Smooth muscle cell (in vitro differentiated cells): ENCODE measurements at regions not wholly inside any gene's neighbourhood (a gene's known extent, or its start where the extent isn't known, plus 50 kb on each side); places are given as distances from the start of the nearest gene placed in this dataset.

Experiments used
- DNase-seq: peaks from one replicate; lab custom pipeline; 2025; ENCODE audit not compliant: unreplicated experiment; lab: John Stamatoyannopoulos, UW
- H2AFZ ChIP-seq: fragments of 200-600 bp; sonication (generic); 2 replicates; pipeline ENCODE4 v1.6.0; 2016; ENCODE audit warnings: antibody characterized with exemption, low read depth, mild to moderate bottlenecking
- H3F3A ChIP-seq: fragments of 200-600 bp; sonication (generic); 2 replicates; pipeline ENCODE4 v1.6.0; 2017; ENCODE audit warnings: antibody characterized with exemption, low read depth
- H3K27ac ChIP-seq: fragments of 200-600 bp; sonication (generic); 2 replicates; pipeline ENCODE4 v1.5.1; 2016; ENCODE audit warnings: low read depth, mild to moderate bottlenecking
- H3K27me3 ChIP-seq: fragments of 200-600 bp; sonication (generic); 2 replicates; pipeline ENCODE4 v1.6.1; 2016; ENCODE audit warnings: low read depth, mild to moderate bottlenecking
- H3K36me3 ChIP-seq: fragments of 200-600 bp; sonication (generic); 2 replicates; pipeline ENCODE4 v1.5.1; 2016; ENCODE audit warnings: low read depth
- H3K4me1 ChIP-seq: fragments of 200-600 bp; sonication (generic); 2 replicates; pipeline ENCODE4 v1.5.1; 2016; ENCODE audit warnings: low read depth
- H3K4me2 ChIP-seq: fragments of 200-600 bp; sonication (generic); 2 replicates; pipeline ENCODE4 v1.6.0; 2016; ENCODE audit warnings: mild to moderate bottlenecking
- H3K4me3 ChIP-seq: fragments of 200-600 bp; sonication (generic); 2 replicates; pipeline ENCODE4 v1.5.1; 2016; ENCODE audit warnings: mild to moderate bottlenecking
- H3K79me2 ChIP-seq: fragments of 200-600 bp; sonication (generic); 2 replicates; pipeline ENCODE4 v1.6.0; 2016; ENCODE audit warnings: low read depth, mild to moderate bottlenecking
- H3K9ac ChIP-seq: fragments of 200-600 bp; sonication (generic); 2 replicates; pipeline ENCODE4 v1.6.0; 2016; ENCODE audit warnings: low read depth
- H3K9me3 ChIP-seq: fragments of 200-600 bp; sonication (generic); replicated peaks from 2 replicates; pipeline ENCODE4 v1.5.1; 2016; ENCODE audit warnings: low read depth
- H4K20me1 ChIP-seq: fragments of 200-600 bp; sonication (generic); 2 replicates; pipeline ENCODE4 v1.6.0; 2016; ENCODE audit warnings: low read depth
- CTCF ChIP-seq: fragments of 200-600 bp; sonication (generic); IDR thresholded peaks from 2 replicates; pipeline ENCODE4 v1.5.1; 2017; ENCODE audit warnings: borderline replicate concordance, mild to moderate bottlenecking, antibody characterized with exemption; ENCODE audit not compliant: insufficient read depth, poor library complexity, severe bottlenecking
- WGBS: methylation state at CpG from one replicate; pipeline ENCODE4 v1.1.7; 2016; ENCODE audit warnings: low lambda C conversion rate; 5-methylcytosine and 5-hydroxymethylcytosine counted together

DNA sequence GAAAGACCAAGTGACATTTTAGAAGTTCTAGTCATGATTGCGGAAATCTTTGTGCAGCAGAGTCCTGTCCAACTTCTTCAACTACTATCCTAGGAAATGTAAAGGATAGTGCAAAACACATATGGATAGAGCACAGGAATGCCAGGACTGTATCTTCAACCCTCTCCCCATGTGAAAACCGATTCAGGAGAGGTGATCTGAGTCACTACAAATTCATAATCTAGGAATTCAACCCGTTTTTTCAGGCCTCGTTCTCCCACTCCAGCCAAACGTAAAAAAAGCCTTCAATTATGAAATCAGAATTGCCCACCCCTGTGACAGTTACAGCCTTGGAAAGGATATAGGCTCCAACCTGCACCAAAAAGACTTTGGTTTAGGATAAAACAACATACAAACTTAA lies 52.9 kb upstream of the RGS1 start:
- no peak overlapping the region for H3K4me3 ChIP-seq
- no peaks in the 10 kb centered on the region for H4K20me1 ChIP-seq
- H3K27me3 ChIP-seq = no peaks in the 10 kb centered on the region
- peaks cover 5% of the 10 kb centered on the region for H3F3A ChIP-seq
- H3K4me1 ChIP-seq = no peaks in the 10 kb centered on the region
- no peaks in the 10 kb centered on the region for H3K36me3 ChIP-seq
- H3K27ac ChIP-seq = no peak overlapping the region
- H3K9me3 ChIP-seq = no peaks in the 10 kb centered on the region
- no peak overlapping the region for H3K9ac ChIP-seq
- no peak overlapping the region for H2AFZ ChIP-seq
- DNase-seq = no peak
- no peak overlapping the region for H3K4me2 ChIP-seq
- no peaks in the 10 kb centered on the region for H3K79me2 ChIP-seq
- TF ChIP-seq CTCF = no peak
- 82% methylated on average over 5 of the region's 5 CpGs for WGBS

DNA sequence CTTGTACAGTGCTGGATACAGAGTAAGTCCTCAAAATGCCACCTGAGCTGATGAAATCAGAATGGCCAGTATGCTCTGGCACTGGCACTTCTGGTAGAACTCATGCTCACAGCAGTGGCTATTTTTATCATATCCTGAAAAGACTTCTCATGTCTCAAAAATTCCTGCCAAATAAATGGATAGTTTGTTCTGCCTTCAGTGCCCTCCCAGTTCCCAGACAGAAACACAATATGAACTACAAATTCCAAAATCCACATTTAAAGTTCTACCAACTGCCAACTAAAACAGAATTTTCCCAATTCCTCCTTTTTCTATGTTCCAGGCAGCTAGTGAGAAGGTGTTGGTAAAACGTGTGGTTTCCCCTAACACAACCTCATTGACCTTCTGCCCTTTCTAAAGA lies 51.4 kb upstream of the RGS1 start:
- Histone ChIP-seq H3K4me1 (peaks cover 11% of the 10 kb centered on the region), H3K9ac (no peak overlapping the region), H4K20me1 (no peaks in the 10 kb centered on the region), H3K9me3 (no peaks in the 10 kb centered on the region), H3K36me3 (no peaks in the 10 kb centered on the region), H3K4me3 (no peak overlapping the region), H3K4me2 (no peak overlapping the region), H3K27me3 (no peaks in the 10 kb centered on the region), H2AFZ (no peak overlapping the region), H3K27ac (no peak overlapping the region), H3F3A (peaks cover 6% of the 10 kb centered on the region), H3K79me2 (no peaks in the 10 kb centered on the region)
- no peak for TF ChIP-seq CTCF
- 82% methylated on average over 1 of the region's 1 CpG for WGBS
- DNase-seq = no peak
